VCaP (cell line): ENCODE measurements at regions not wholly inside any gene's neighbourhood (a gene's known extent, or its start where the extent isn't known, plus 50 kb on each side); places are given as distances from the start of the nearest gene placed in this dataset.

Experiments
- H3K27ac ChIP-seq: fragments of 450-650 bp; 2 replicates; pipeline ENCODE4 v1.5.1; 2017
- CTCF ChIP-seq: fragments of 450-650 bp; conservative IDR thresholded peaks from 2 replicates; pipeline ENCODE4 v1.5.1; 2017; ENCODE audit warnings: mild to moderate bottlenecking, moderate library complexity

- no peak overlapping the region for H3K27ac ChIP-seq
- TF ChIP-seq CTCF, result no peak
These were observed 141.8 kb upstream of the BNIP2 start for GRCh38 chr15:59830873-59831272.

GRCh38 chr15:59830098-59830497 is 141.0 kb upstream of the BNIP2 start:
- no peak for TF ChIP-seq CTCF
- no peak overlapping the region for H3K27ac ChIP-seq

GRCh38 chr15:59828861-59829260 is 139.7 kb upstream of the BNIP2 start:
- TF ChIP-seq CTCF, result no peak
- H3K27ac ChIP-seq, result no peak overlapping the region

GRCh38 chr15:59828263-59828662 is 139.1 kb upstream of the BNIP2 start:
- no peak for TF ChIP-seq CTCF
- H3K27ac ChIP-seq, result no peak overlapping the region

GRCh38 chr15:59825901-59826300 is 136.8 kb upstream of the BNIP2 start:
- TF ChIP-seq CTCF, result no peak
- no peak overlapping the region for H3K27ac ChIP-seq

GRCh38 chr15:59821286-59821685 is 132.2 kb upstream of the BNIP2 start:
- no peak for TF ChIP-seq CTCF
- no peak overlapping the region for H3K27ac ChIP-seq

GRCh38 chr15:59819092-59819491 is 130.0 kb upstream of the BNIP2 start:
- peak; percentile 59 for TF ChIP-seq CTCF
- H3K27ac ChIP-seq, result no peak overlapping the region

- no peak for TF ChIP-seq CTCF
- no peak overlapping the region for H3K27ac ChIP-seq
These were observed 129.2 kb upstream of the BNIP2 start for GRCh38 chr15:59818336-59818735.
